ENCODE measurements at regions not wholly inside any gene's neighbourhood (a gene's known extent, or its start where the extent isn't known, plus 50 kb on each side); places are given as distances from the start of the nearest gene placed in this dataset.

GRCh38 chr2:104045071-104045470 is 808.8 kb upstream of the POU3F3 start:
- no peak overlapping the region for H3K27ac ChIP-seq (ENCODE audit: low read depth, low read length)
- H3K79me1 ChIP-seq (ENCODE audit: low read depth, low read length): no peaks in the 10 kb centered on the region
- ChIA-PET CTCF (ENCODE audit: partially characterized antibody) (no interaction called here), POLR2A (ENCODE audit: partially characterized antibody) (no interaction called here)
- no peak overlapping the region for H2BK5ac ChIP-seq (ENCODE audit: low read depth, low read length)
- H3K9me3 ChIP-seq (ENCODE audit: insufficient read depth in 2 of 2, low read depth in 1 of 2, low read length in 1 of 2): no peaks in the 10 kb centered on the region
- no peak overlapping the region for H3K18ac ChIP-seq (ENCODE audit: extremely low read depth, low read length)
- H2BK120ac ChIP-seq (replicated peaks; ENCODE audit: low read depth, low read length): no peak overlapping the region
- no peaks in the 10 kb centered on the region; the same call in 1 of the 2 replicates for H3K23me2 ChIP-seq (ENCODE audit: low read depth, low read length)
- H2BK12ac ChIP-seq (ENCODE audit: low read depth, low read length): no peak overlapping the region
- H2AFZ ChIP-seq (ENCODE audit: low read length): no peak overlapping the region
- H3K14ac ChIP-seq (ENCODE audit: insufficient read length): no peak overlapping the region
- no peak overlapping the region for H3K4me3 ChIP-seq (ENCODE audit: extremely low read depth in 1 of 4, insufficient read depth in 2 of 4, low read depth in 3 of 4, low read length in 4 of 4)
- H3K9ac ChIP-seq (replicated peaks in 1 of 4; ENCODE audit: extremely low read depth in 1 of 4, low read depth in 3 of 4, low read length in 3 of 4): no peak overlapping the region
- no peaks in the 10 kb centered on the region for H3K79me2 ChIP-seq (ENCODE audit: control insufficient read depth in 1 of 2, insufficient read depth in 2 of 2, low read length in 2 of 2)
- H2BK20ac ChIP-seq (ENCODE audit: low read length): no peak overlapping the region
- H3K36me3 ChIP-seq (ENCODE audit: control insufficient read depth in 2 of 4, insufficient read depth in 4 of 4, low read length in 3 of 4): no peaks in the 10 kb centered on the region
- no peak overlapping the region for H2AK5ac ChIP-seq (ENCODE audit: low read depth, low read length)
- no peak overlapping the region for H2BK15ac ChIP-seq (ENCODE audit: low read length)
- DNase-seq (ENCODE audit: low read depth in 1 of 2, low spot score in 2 of 2) (no peak), FAIRE-seq (no peak)
- H4K91ac ChIP-seq (replicated peaks; ENCODE audit: insufficient read length, low read length): no peak overlapping the region
- no peaks in the 10 kb centered on the region for H4K20me1 ChIP-seq (replicated peaks in 1 of 2; ENCODE audit: control insufficient read depth in 1 of 2, insufficient read depth in 2 of 2, low read length in 2 of 2)
- no peak overlapping the region for H4K5ac ChIP-seq (ENCODE audit: insufficient read length, low read depth, low read length)
- H3K56ac ChIP-seq (replicated peaks; ENCODE audit: insufficient read length, low read depth, low read length): no peak overlapping the region
- no peak overlapping the region for H4K8ac ChIP-seq (ENCODE audit: extremely low read depth, insufficient read depth, low read length)
- H3K4me2 ChIP-seq (ENCODE audit: insufficient read depth in 1 of 2, low read depth in 2 of 2, low read length in 2 of 2): no peak overlapping the region
- no peaks in the 10 kb centered on the region for H3K27me3 ChIP-seq (replicated peaks in 1 of 4; ENCODE audit: control insufficient read depth in 3 of 4, extremely low read depth in 1 of 4, insufficient read depth in 3 of 4, low read length in 3 of 4)
- H3K4me1 ChIP-seq (replicated peaks in 1 of 4; ENCODE audit: control insufficient read depth in 3 of 4, insufficient read depth in 4 of 4, low read length in 3 of 4): peaks cover 0 to 3% (median 0%) of the 10 kb centered on the region in 4 experiments; a peak in 1 of 7 replicates
- 98% methylated on average over 5 of the region's 5 CpGs; no CpG with 5 or more reads in 1 of the 2 experiments for WGBS, 2 experiments (ENCODE audit: extremely low coverage in 1 of 2, insufficient coverage in 1 of 2, insufficient read length in 1 of 2, insufficient replicate concordance in 2 of 2, low coverage in 1 of 2, low lambda C conversion rate in 2 of 2, missing lambda C conversion rate in 1 of 2)
- no peak overlapping the region for H3K23ac ChIP-seq (ENCODE audit: insufficient read length)
- H3K4ac ChIP-seq (replicated peaks; ENCODE audit: insufficient read length, low read depth, low read length): no peak overlapping the region
- TF ChIP-seq EP300 (IDR thresholded peaks at IDR 0.05; ENCODE audit: borderline replicate concordance in 1 of 2, low read depth in 2 of 2, low read length in 2 of 2): no peak
- no peak for TF ChIP-seq BCL11A (IDR thresholded peaks at IDR 0.05; ENCODE audit: low read depth in 2 of 2, low read length in 2 of 2)
- TF ChIP-seq PHF8 (conservative IDR thresholded peaks at IDR 0.05; ENCODE audit: low read depth, low read length): no peak
- TF ChIP-seq HDAC6 (IDR thresholded peaks at IDR 0.05; ENCODE audit: low read depth, low read length): no peak
- TF ChIP-seq TAF1 (IDR thresholded peaks at IDR 0.05; ENCODE audit: low read depth, low read length): no peak
- no peak for TF ChIP-seq EZH2 (IDR thresholded peaks at IDR 0.05; ENCODE audit: low read depth, low read length, severe bottlenecking)
- no peak for TF ChIP-seq E2F6 (IDR thresholded peaks at IDR 0.05)
- TF ChIP-seq SAP30 (IDR thresholded peaks at IDR 0.05; ENCODE audit: insufficient read depth, insufficient replicate concordance, low read length): no peak
- no peak for TF ChIP-seq SP1 (IDR thresholded peaks at IDR 0.05; ENCODE audit: low read depth, low read length)
- no peak for TF ChIP-seq ATF2 (IDR thresholded peaks at IDR 0.05; ENCODE audit: low read length)

All from H1 (cell line).